Midbrain (tissue), 1 donor: ENCODE measurements at regions not wholly inside any gene's neighbourhood (a gene's known extent, or its start where the extent isn't known, plus 50 kb on each side); places are given as distances from the start of the nearest gene placed in this dataset.
"Not testable (repeated sequence)": the region's sequence is repeated elsewhere in the genome, so short reads cannot be mapped to it uniquely, and the experiment has no call there.

Experiments
- DNase-seq: peaks from one replicate; lab custom pipeline; 2025; lab: John Stamatoyannopoulos, UW

- no peak for DNase-seq
Observed at GRCh38 chr2:215862351-215862771, 151.0 kb downstream of the MREG start.

GRCh38 chr2:215861607-215862350 is 151.6 kb downstream of the MREG start:
- DNase-seq: no peak

GRCh38 chr2:215856080-215856479 is 157.3 kb downstream of the MREG start:
- no peak for DNase-seq

GRCh38 chr2:215855308-215855707 is 158.0 kb downstream of the MREG start:
- DNase-seq: not testable (repeated sequence)

GRCh38 chr2:215854008-215854407 is 159.3 kb downstream of the MREG start:
- no peak for DNase-seq

GRCh38 chr2:215851696-215852095 is 161.7 kb downstream of the MREG start:
- no peak for DNase-seq

GRCh38 chr2:215851082-215851481 is 162.3 kb downstream of the MREG start:
- no peak for DNase-seq

GRCh38 chr2:215850380-215850779 is 163.0 kb downstream of the MREG start:
- no peak for DNase-seq

- no peak for DNase-seq
Observed at GRCh38 chr2:215849771-215850170, 163.6 kb downstream of the MREG start.

GRCh38 chr2:215848698-215849097 is 164.7 kb downstream of the MREG start:
- no peak for DNase-seq

GRCh38 chr2:215848146-215848545 is 165.2 kb downstream of the MREG start:
- DNase-seq: no peak

- no peak for DNase-seq
Observed at GRCh38 chr2:215847718-215848117, 165.6 kb downstream of the MREG start.

- no peak for DNase-seq
Observed at GRCh38 chr2:215847056-215847455, 166.3 kb downstream of the MREG start.

- no peak for DNase-seq
Observed at GRCh38 chr2:215845839-215846586, 167.3 kb downstream of the MREG start.

GRCh38 chr2:215843579-215843978 is 169.8 kb downstream of the MREG start:
- no peak for DNase-seq

GRCh38 chr2:215841175-215841816 is 172.1 kb downstream of the MREG start:
- DNase-seq: no peak

GRCh38 chr2:215839816-215840215 is 173.5 kb downstream of the MREG start:
- no peak for DNase-seq

GRCh38 chr2:215839309-215839708 is 174.0 kb downstream of the MREG start:
- DNase-seq: no peak

GRCh38 chr2:215836881-215837280 is 176.5 kb downstream of the MREG start:
- no peak for DNase-seq

- no peak for DNase-seq
Observed at GRCh38 chr2:215835657-215836056, 177.7 kb downstream of the MREG start.

GRCh38 chr2:215835231-215835630 is 178.1 kb downstream of the MREG start:
- no peak for DNase-seq

GRCh38 chr2:215833531-215834162 is 179.7 kb downstream of the MREG start:
- no peak for DNase-seq
